ENCODE measurements at regions not wholly inside any gene's neighbourhood (a gene's known extent, or its start where the extent isn't known, plus 50 kb on each side); places are given as distances from the start of the nearest gene placed in this dataset.
A peak's percentile ranks its signal among the peaks of the same experiment; 100 is the strongest.

GRCh38 chr11:23961503-23962338, 535.1 kb upstream of the LUZP2 start:
- peaks cover 2% of the 10 kb centered on the region; the same call in 1 of the 2 replicates for H3K9me3 ChIP-seq (ENCODE audit: control insufficient read depth, insufficient read depth, low read depth, low read length)
- H3K27me3 ChIP-seq (ENCODE audit: control insufficient read depth, insufficient read depth, low read length) = no peaks in the 10 kb centered on the region
- H3K9ac ChIP-seq (ENCODE audit: low read length) = no peak overlapping the region
- H3K4me3 ChIP-seq (ENCODE audit: low read depth, low read length) = no peak overlapping the region
- no peak overlapping the region for H3K27ac ChIP-seq (ENCODE audit: low read depth, low read length)
- H3K36me3 ChIP-seq (ENCODE audit: control insufficient read depth, insufficient read depth, low read length) = no peaks in the 10 kb centered on the region
- peaks cover 19% of the 10 kb centered on the region for H3K4me1 ChIP-seq (ENCODE audit: control insufficient read depth, insufficient read depth, low read length)

- Histone ChIP-seq H3K4me3 (ENCODE audit: low read depth, low read length) (no peak overlapping the region), H3K36me3 (ENCODE audit: control insufficient read depth, insufficient read depth, low read length) (no peaks in the 10 kb centered on the region), H3K9ac (ENCODE audit: low read length) (no peak overlapping the region), H3K27ac (ENCODE audit: low read depth, low read length) (peak overlapping the region; percentile 43; the same call in 1 of the 2 replicates), H3K4me1 (ENCODE audit: control insufficient read depth, insufficient read depth, low read length) (peaks cover 18% of the 10 kb centered on the region), H3K27me3 (ENCODE audit: control insufficient read depth, insufficient read depth, low read length) (no peaks in the 10 kb centered on the region), H3K9me3 (ENCODE audit: control insufficient read depth, insufficient read depth, low read depth, low read length) (no peaks in the 10 kb centered on the region)
Observed at GRCh38 chr11:23973244-23973643, 523.6 kb upstream of the LUZP2 start.

- no peak overlapping the region for H3K4me3 ChIP-seq (ENCODE audit: low read depth, low read length)
- no peaks in the 10 kb centered on the region for H3K27me3 ChIP-seq (ENCODE audit: control insufficient read depth, insufficient read depth, low read length)
- no peaks in the 10 kb centered on the region for H3K9me3 ChIP-seq (ENCODE audit: control insufficient read depth, insufficient read depth, low read depth, low read length)
- no peak overlapping the region for H3K9ac ChIP-seq (ENCODE audit: low read length)
- peaks cover 18% of the 10 kb centered on the region for H3K4me1 ChIP-seq (ENCODE audit: control insufficient read depth, insufficient read depth, low read length)
- no peak overlapping the region; the same call in 1 of the 2 replicates for H3K27ac ChIP-seq (ENCODE audit: low read depth, low read length)
- H3K36me3 ChIP-seq (ENCODE audit: control insufficient read depth, insufficient read depth, low read length) = no peaks in the 10 kb centered on the region
Observed at GRCh38 chr11:23974051-23974450, 522.8 kb upstream of the LUZP2 start.

- H3K27ac ChIP-seq (ENCODE audit: low read depth, low read length) = no peak overlapping the region; the same call in 1 of the 2 replicates
- H3K9ac ChIP-seq (ENCODE audit: low read length) = no peak overlapping the region
Observed at GRCh38 chr11:23974601-23975000, 522.3 kb upstream of the LUZP2 start.

GRCh38 chr11:23976426-23976825, 520.4 kb upstream of the LUZP2 start:
- no peak overlapping the region for H3K9ac ChIP-seq (ENCODE audit: low read length)
- H3K27ac ChIP-seq (ENCODE audit: low read depth, low read length) = no peak overlapping the region
- no peak overlapping the region for H3K4me3 ChIP-seq (ENCODE audit: low read depth, low read length)
- no peaks in the 10 kb centered on the region for H3K9me3 ChIP-seq (ENCODE audit: control insufficient read depth, insufficient read depth, low read depth, low read length)
- peaks cover 18% of the 10 kb centered on the region for H3K4me1 ChIP-seq (ENCODE audit: control insufficient read depth, insufficient read depth, low read length)
- H3K36me3 ChIP-seq (ENCODE audit: control insufficient read depth, insufficient read depth, low read length) = no peaks in the 10 kb centered on the region
- H3K27me3 ChIP-seq (ENCODE audit: control insufficient read depth, insufficient read depth, low read length) = no peaks in the 10 kb centered on the region

More at GRCh38 chr11:23974601-23975000, 522.3 kb upstream of the LUZP2 start:
- peaks cover 18% of the 10 kb centered on the region for H3K4me1 ChIP-seq (ENCODE audit: control insufficient read depth, insufficient read depth, low read length)
- no peaks in the 10 kb centered on the region for H3K36me3 ChIP-seq (ENCODE audit: control insufficient read depth, insufficient read depth, low read length)
- no peaks in the 10 kb centered on the region for H3K9me3 ChIP-seq (ENCODE audit: control insufficient read depth, insufficient read depth, low read depth, low read length)
- no peak overlapping the region for H3K4me3 ChIP-seq (ENCODE audit: low read depth, low read length)
- no peaks in the 10 kb centered on the region for H3K27me3 ChIP-seq (ENCODE audit: control insufficient read depth, insufficient read depth, low read length)

- no peak overlapping the region for H3K27ac ChIP-seq (ENCODE audit: low read depth, low read length)
- H3K4me1 ChIP-seq (ENCODE audit: control insufficient read depth, insufficient read depth, low read length) = peaks cover 18% of the 10 kb centered on the region
- no peaks in the 10 kb centered on the region for H3K27me3 ChIP-seq (ENCODE audit: control insufficient read depth, insufficient read depth, low read length)
- H3K9me3 ChIP-seq (ENCODE audit: control insufficient read depth, insufficient read depth, low read depth, low read length) = no peaks in the 10 kb centered on the region
- no peak overlapping the region for H3K4me3 ChIP-seq (ENCODE audit: low read depth, low read length)
- no peak overlapping the region for H3K9ac ChIP-seq (ENCODE audit: low read length)
- H3K36me3 ChIP-seq (ENCODE audit: control insufficient read depth, insufficient read depth, low read length) = no peaks in the 10 kb centered on the region
Observed at GRCh38 chr11:23976841-23977271, 520.0 kb upstream of the LUZP2 start.

- H3K27me3 ChIP-seq (ENCODE audit: control insufficient read depth, insufficient read depth, low read length) = no peaks in the 10 kb centered on the region
- no peak overlapping the region for H3K9ac ChIP-seq (ENCODE audit: low read length)
- no peaks in the 10 kb centered on the region for H3K36me3 ChIP-seq (ENCODE audit: control insufficient read depth, insufficient read depth, low read length)
- no peak overlapping the region for H3K4me3 ChIP-seq (ENCODE audit: low read depth, low read length)
- no peak overlapping the region for H3K27ac ChIP-seq (ENCODE audit: low read depth, low read length)
- H3K4me1 ChIP-seq (ENCODE audit: control insufficient read depth, insufficient read depth, low read length) = no peaks in the 10 kb centered on the region
- H3K9me3 ChIP-seq (ENCODE audit: control insufficient read depth, insufficient read depth, low read depth, low read length) = no peaks in the 10 kb centered on the region
Observed at GRCh38 chr11:23988381-23989006, 508.4 kb upstream of the LUZP2 start.

- no peak overlapping the region for H3K9ac ChIP-seq (ENCODE audit: low read length)
- H3K4me3 ChIP-seq (ENCODE audit: low read depth, low read length) = no peak overlapping the region
- no peaks in the 10 kb centered on the region for H3K27me3 ChIP-seq (ENCODE audit: control insufficient read depth, insufficient read depth, low read length)
- H3K27ac ChIP-seq (ENCODE audit: low read depth, low read length) = no peak overlapping the region
- no peaks in the 10 kb centered on the region for H3K4me1 ChIP-seq (ENCODE audit: control insufficient read depth, insufficient read depth, low read length)
- no peaks in the 10 kb centered on the region for H3K36me3 ChIP-seq (ENCODE audit: control insufficient read depth, insufficient read depth, low read length)
- no peaks in the 10 kb centered on the region for H3K9me3 ChIP-seq (ENCODE audit: control insufficient read depth, insufficient read depth, low read depth, low read length)
Observed at GRCh38 chr11:23990346-23991164, 506.3 kb upstream of the LUZP2 start.

- Histone ChIP-seq H3K27ac (ENCODE audit: low read depth, low read length) (no peak overlapping the region), H3K4me1 (ENCODE audit: control insufficient read depth, insufficient read depth, low read length) (no peaks in the 10 kb centered on the region), H3K9me3 (ENCODE audit: control insufficient read depth, insufficient read depth, low read depth, low read length) (0 out of 2 replicates have a peak, but pooled peaks cover 6% of the 10 kb centered on the region), H3K27me3 (ENCODE audit: control insufficient read depth, insufficient read depth, low read length) (no peaks in the 10 kb centered on the region), H3K9ac (ENCODE audit: low read length) (no peak overlapping the region), H3K4me3 (ENCODE audit: low read depth, low read length) (no peak overlapping the region), H3K36me3 (ENCODE audit: control insufficient read depth, insufficient read depth, low read length) (no peaks in the 10 kb centered on the region)
Observed at GRCh38 chr11:23991165-23991539, 505.7 kb upstream of the LUZP2 start.

GRCh38 chr11:23995891-23996290, 501.0 kb upstream of the LUZP2 start:
- Histone ChIP-seq H3K9ac (ENCODE audit: low read length) (no peak overlapping the region), H3K4me1 (ENCODE audit: control insufficient read depth, insufficient read depth, low read length) (no peaks in the 10 kb centered on the region), H3K27ac (ENCODE audit: low read depth, low read length) (no peak overlapping the region), H3K36me3 (ENCODE audit: control insufficient read depth, insufficient read depth, low read length) (no peaks in the 10 kb centered on the region), H3K27me3 (ENCODE audit: control insufficient read depth, insufficient read depth, low read length) (no peaks in the 10 kb centered on the region), H3K9me3 (ENCODE audit: control insufficient read depth, insufficient read depth, low read depth, low read length) (peaks cover 13% of the 10 kb centered on the region), H3K4me3 (ENCODE audit: low read depth, low read length) (no peak overlapping the region)

All from HUES6 (cell line).